Stimulated activated memory B cell treated with anti-CD40 and anti-IgM and Interleukin-4, amounts not matched to agents 10 μg/mL and 1 μg/mL and 100 μg/mL, for 72 hours (primary cell): ENCODE measurements at regions not wholly inside any gene's neighbourhood (a gene's known extent, or its start where the extent isn't known, plus 50 kb on each side); places are given as distances from the start of the nearest gene placed in this dataset.

Experiments
- ATAC-seq: fragments of 150-1000 bp; cut with Tn5 transposase; 2 replicates; pipeline ENCODE4 v1.10.0; 2021
- H3K27ac Mint-ChIP-seq: one replicate; pipeline ENCODE4 v1.8.0; 2022; ENCODE audit warnings: mild to moderate bottlenecking, mixed read lengths
- H3K27me3 Mint-ChIP-seq: one replicate; pipeline ENCODE4 v1.8.0; 2022; ENCODE audit warnings: mixed read lengths
- H3K36me3 Mint-ChIP-seq: one replicate; pipeline ENCODE4 v1.8.0; 2022; ENCODE audit warnings: mixed read lengths
- H3K4me1 Mint-ChIP-seq: one replicate; pipeline ENCODE4 v1.8.0; 2022; ENCODE audit warnings: mixed read lengths
- H3K4me3 Mint-ChIP-seq: one replicate; pipeline ENCODE4 v1.8.0; 2022; ENCODE audit warnings: mild to moderate bottlenecking, moderate library complexity, mixed read lengths
- H3K9me3 Mint-ChIP-seq: one replicate; pipeline ENCODE4 v1.8.0; 2022; ENCODE audit warnings: mixed read lengths

GRCh38 chr1:10899490-10900250 is 103.2 kb upstream of the CASZ1 start:
- H3K9me3 Mint-ChIP-seq = no peaks in the 10 kb centered on the region
- H3K4me1 Mint-ChIP-seq = peaks cover 7% of the 10 kb centered on the region
- H3K27ac Mint-ChIP-seq = no peak overlapping the region
- H3K4me3 Mint-ChIP-seq = no peak overlapping the region
- H3K36me3 Mint-ChIP-seq = no peaks in the 10 kb centered on the region
- H3K27me3 Mint-ChIP-seq = peaks cover 73% of the 10 kb centered on the region
- no peak for ATAC-seq

- Mint-ChIP-seq H3K9me3 (no peaks in the 10 kb centered on the region), H3K4me1 (peaks cover 13% of the 10 kb centered on the region), H3K4me3 (no peak overlapping the region), H3K36me3 (no peaks in the 10 kb centered on the region), H3K27ac (no peak overlapping the region), H3K27me3 (peaks cover 76% of the 10 kb centered on the region)
- no peak for ATAC-seq
Measured at GRCh38 chr1:10900251-10900651, 103.8 kb upstream of the CASZ1 start.

- Mint-ChIP-seq H3K36me3 (no peaks in the 10 kb centered on the region), H3K27ac (no peak overlapping the region), H3K4me1 (peaks cover 14% of the 10 kb centered on the region), H3K9me3 (no peaks in the 10 kb centered on the region), H3K4me3 (no peak overlapping the region), H3K27me3 (peaks cover 74% of the 10 kb centered on the region)
- no peak for ATAC-seq
Measured at GRCh38 chr1:10900691-10901090, 104.2 kb upstream of the CASZ1 start.

GRCh38 chr1:10901091-10901890 is 104.8 kb upstream of the CASZ1 start:
- H3K27me3 Mint-ChIP-seq = peaks cover 71% of the 10 kb centered on the region
- peaks cover 14% of the 10 kb centered on the region for H3K4me1 Mint-ChIP-seq
- H3K27ac Mint-ChIP-seq = no peak overlapping the region
- no peaks in the 10 kb centered on the region for H3K36me3 Mint-ChIP-seq
- H3K4me3 Mint-ChIP-seq = no peak overlapping the region
- ATAC-seq = no peak
- H3K9me3 Mint-ChIP-seq = no peaks in the 10 kb centered on the region

GRCh38 chr1:10901891-10902805 is 105.7 kb upstream of the CASZ1 start:
- Mint-ChIP-seq H3K27me3 (peaks cover 77% of the 10 kb centered on the region), H3K36me3 (no peaks in the 10 kb centered on the region), H3K4me3 (no peak overlapping the region), H3K4me1 (peaks cover 14% of the 10 kb centered on the region), H3K27ac (no peak overlapping the region), H3K9me3 (no peaks in the 10 kb centered on the region)
- no peak for ATAC-seq

- H3K4me3 Mint-ChIP-seq = no peak overlapping the region
- H3K36me3 Mint-ChIP-seq = no peaks in the 10 kb centered on the region
- no peak for ATAC-seq
- H3K9me3 Mint-ChIP-seq = no peaks in the 10 kb centered on the region
- H3K4me1 Mint-ChIP-seq = peaks cover 14% of the 10 kb centered on the region
- H3K27ac Mint-ChIP-seq = no peak overlapping the region
- H3K27me3 Mint-ChIP-seq = peaks cover 77% of the 10 kb centered on the region
Measured at GRCh38 chr1:10903421-10903820, 107.0 kb upstream of the CASZ1 start.

- Mint-ChIP-seq H3K27ac (no peak overlapping the region), H3K4me3 (no peak overlapping the region), H3K27me3 (peaks cover 77% of the 10 kb centered on the region), H3K36me3 (no peaks in the 10 kb centered on the region), H3K4me1 (peaks cover 14% of the 10 kb centered on the region), H3K9me3 (no peaks in the 10 kb centered on the region)
- ATAC-seq = peak; percentile 4
Measured at GRCh38 chr1:10903821-10904220, 107.4 kb upstream of the CASZ1 start.

- Mint-ChIP-seq H3K27ac (no peak overlapping the region), H3K4me1 (peaks cover 14% of the 10 kb centered on the region), H3K9me3 (no peaks in the 10 kb centered on the region), H3K36me3 (no peaks in the 10 kb centered on the region), H3K4me3 (no peak overlapping the region), H3K27me3 (peaks cover 77% of the 10 kb centered on the region)
- ATAC-seq = peak; percentile 7
Measured at GRCh38 chr1:10904396-10905358, 107.8 kb upstream of the TARDBP start.

GRCh38 chr1:10905841-10906655 is 106.4 kb upstream of the TARDBP start:
- ATAC-seq = no peak
- Mint-ChIP-seq H3K27me3 (peaks cover 71% of the 10 kb centered on the region), H3K9me3 (no peaks in the 10 kb centered on the region), H3K4me1 (peaks cover 14% of the 10 kb centered on the region), H3K36me3 (no peaks in the 10 kb centered on the region), H3K4me3 (no peak overlapping the region), H3K27ac (no peak overlapping the region)

- peaks cover 69% of the 10 kb centered on the region for H3K27me3 Mint-ChIP-seq
- no peak overlapping the region for H3K4me3 Mint-ChIP-seq
- H3K27ac Mint-ChIP-seq = no peak overlapping the region
- no peaks in the 10 kb centered on the region for H3K9me3 Mint-ChIP-seq
- ATAC-seq = no peak
- no peaks in the 10 kb centered on the region for H3K36me3 Mint-ChIP-seq
- H3K4me1 Mint-ChIP-seq = peaks cover 14% of the 10 kb centered on the region
Measured at GRCh38 chr1:10906866-10907519, 105.5 kb upstream of the TARDBP start.

- Mint-ChIP-seq H3K27me3 (peaks cover 68% of the 10 kb centered on the region), H3K36me3 (no peaks in the 10 kb centered on the region), H3K4me3 (no peak overlapping the region), H3K9me3 (no peaks in the 10 kb centered on the region), H3K27ac (no peak overlapping the region), H3K4me1 (peaks cover 14% of the 10 kb centered on the region)
- no peak for ATAC-seq
Measured at GRCh38 chr1:10908266-10908665, 104.2 kb upstream of the TARDBP start.

- Mint-ChIP-seq H3K9me3 (no peaks in the 10 kb centered on the region), H3K27me3 (peaks cover 67% of the 10 kb centered on the region), H3K27ac (no peak overlapping the region), H3K4me1 (peaks cover 4% of the 10 kb centered on the region), H3K36me3 (no peaks in the 10 kb centered on the region), H3K4me3 (no peak overlapping the region)
- peak; percentile 52 for ATAC-seq
Measured at GRCh38 chr1:10909697-10910680, 102.5 kb upstream of the TARDBP start.
